ENCODE measurements at regions not wholly inside any gene's neighbourhood (a gene's known extent, or its start where the extent isn't known, plus 50 kb on each side); places are given as distances from the start of the nearest gene placed in this dataset.
"Not testable (repeated sequence)": the region's sequence is repeated elsewhere in the genome, so short reads cannot be mapped to it uniquely, and the experiment has no call there.

DNA sequence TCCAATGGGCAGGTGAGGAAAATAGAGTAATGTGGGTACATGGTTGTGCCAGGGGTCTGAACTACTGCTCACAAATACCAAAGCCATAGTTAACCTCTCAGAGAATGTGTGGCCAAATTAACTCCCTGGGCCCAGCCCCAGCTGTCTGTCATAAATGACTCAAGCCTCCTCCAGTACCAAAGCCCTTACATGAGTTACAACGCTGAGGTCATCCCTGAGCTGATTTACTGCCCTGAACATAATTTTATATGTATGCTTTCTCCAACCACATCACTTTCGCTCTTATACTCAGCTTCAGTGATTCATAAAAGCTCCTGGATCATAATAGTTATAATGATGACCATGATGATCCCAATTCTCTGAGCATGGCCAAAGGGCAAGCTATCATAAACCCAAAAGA lies 283.9 kb downstream of the NKX6-1 start:
- H3K4me1 ChIP-seq (ENCODE audit: control insufficient read depth, insufficient read depth, low read length): no peaks in the 10 kb centered on the region
- in situ Hi-C loops (cut with MboI; ENCODE audit: low sequenced_read_pairs) (no loop called here), intact Hi-C loops (cut with micrococcal nuclease) (no loop called here), dilution Hi-C loops (cut with HindIII; ENCODE audit: low sequenced_read_pairs, unreplicated experiment) (no loop called here)
- H3K56ac ChIP-seq (ENCODE audit: extremely low read depth, insufficient read depth, low read length): no peak overlapping the region
- no peak overlapping the region for H2AK5ac ChIP-seq (ENCODE audit: low read depth, low read length)
- no peaks in the 10 kb centered on the region for H3K9me3 ChIP-seq (ENCODE audit: control insufficient read depth, insufficient read depth, low read length)
- POLR2A ChIA-PET (ENCODE audit: unreplicated experiment): no interaction called here
- no peak overlapping the region for H4K91ac ChIP-seq (ENCODE audit: insufficient read depth, low read depth, low read length)
- BruUV-seq (replicated peaks): no TSS peak
- H3K18ac ChIP-seq (ENCODE audit: low read depth, low read length): no peak overlapping the region
- no peaks in the 10 kb centered on the region for H3K36me3 ChIP-seq (ENCODE audit: control insufficient read depth, insufficient read depth, low read length)
- H3K4me3 ChIP-seq (ENCODE audit: insufficient read depth, low read depth, low read length): no peak overlapping the region
- H4K5ac ChIP-seq (ENCODE audit: low read depth, low read length): no peak overlapping the region
- H3K9me1 ChIP-seq (ENCODE audit: insufficient read depth, low read length): no peaks in the 10 kb centered on the region
- H3K9ac ChIP-seq (ENCODE audit: low read depth, low read length): no peak overlapping the region
- H4K8ac ChIP-seq (ENCODE audit: low read depth in 2 of 2, low read length in 2 of 2): no peak overlapping the region
- no peak overlapping the region for H3K23ac ChIP-seq (ENCODE audit: low read depth, low read length)
- no CpG with 5 or more reads among the region's 2 CpGs for WGBS, 2 experiments (ENCODE audit: extremely low coverage in 2 of 2, insufficient read length in 1 of 2)
- H2AFZ ChIP-seq (replicated peaks; ENCODE audit: low read length, poor library complexity): no peak overlapping the region
- no peak overlapping the region for H3K4ac ChIP-seq (ENCODE audit: low read depth, low read length)
- no peak overlapping the region for H2BK20ac ChIP-seq (ENCODE audit: low read depth, low read length)
- no peaks in the 10 kb centered on the region for H4K20me1 ChIP-seq (ENCODE audit: insufficient read depth, low read length)
- no peak overlapping the region for H2AK9ac ChIP-seq (replicated peaks; ENCODE audit: low read depth, low read length, poor library complexity)
- H3K79me1 ChIP-seq (ENCODE audit: low read depth in 1 of 2, low read length in 2 of 2): no peaks in the 10 kb centered on the region
- H2BK15ac ChIP-seq (ENCODE audit: low read depth, low read length): no peak overlapping the region
- ATAC-seq (ENCODE audit: low read depth) (no peak), DNase-seq (no peak)
- H3K14ac ChIP-seq (replicated peaks; ENCODE audit: low read depth, low read length): no peak overlapping the region
- no peak overlapping the region for H2BK120ac ChIP-seq (ENCODE audit: low read depth, low read length)
- CTCF ChIA-PET: no interaction called here
- no peak overlapping the region for H3K27ac ChIP-seq (ENCODE audit: insufficient read depth, low read length)
- TF ChIP-seq, protein P1, sequence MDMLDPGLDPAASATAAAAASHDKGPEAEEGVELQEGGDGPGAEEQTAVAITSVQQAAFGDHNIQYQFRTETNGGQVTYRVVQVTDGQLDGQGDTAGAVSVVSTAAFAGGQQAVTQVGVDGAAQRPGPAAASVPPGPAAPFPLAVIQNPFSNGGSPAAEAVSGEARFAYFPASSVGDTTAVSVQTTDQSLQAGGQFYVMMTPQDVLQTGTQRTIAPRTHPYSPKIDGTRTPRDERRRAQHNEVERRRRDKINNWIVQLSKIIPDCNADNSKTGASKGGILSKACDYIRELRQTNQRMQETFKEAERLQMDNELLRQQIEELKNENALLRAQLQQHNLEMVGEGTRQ (IDR thresholded peaks at IDR 0.05; ENCODE audit: low read depth, low read length): no peak
- no peak for TF ChIP-seq BHLHE40 (IDR thresholded peaks at IDR 0.05; ENCODE audit: low read depth, low read length)
- no peak for TF ChIP-seq SMC3 (IDR thresholded peaks at IDR 0.05; ENCODE audit: low read depth, low read length)
- no peaks in the 10 kb centered on the region for H3K27me3 ChIP-seq (ENCODE audit: control insufficient read depth, insufficient read depth, low read length)
- no peak overlapping the region for H3K4me2 ChIP-seq (ENCODE audit: low read depth, low read length)
- H2BK5ac ChIP-seq (ENCODE audit: low read depth, low read length, poor library complexity, severe bottlenecking): no peak overlapping the region

DNA sequence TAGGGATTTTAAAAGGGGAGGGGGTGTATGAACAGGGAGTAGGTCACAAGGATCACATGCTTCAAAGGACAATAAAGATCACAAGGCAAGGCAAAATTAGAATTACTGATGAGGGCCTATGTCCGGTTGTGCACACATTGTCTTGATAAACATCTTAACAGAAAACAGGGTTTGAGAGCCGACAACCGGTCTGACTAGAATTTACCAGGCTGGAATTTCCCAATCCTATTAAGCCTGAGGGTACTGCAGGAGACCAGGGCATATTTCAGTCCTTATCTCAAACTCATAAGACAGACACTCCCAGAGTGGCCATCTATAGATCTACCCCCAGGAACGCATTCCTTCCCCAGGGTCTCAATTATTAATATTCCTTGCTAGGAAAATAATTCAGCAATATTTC lies 292.9 kb downstream of the NKX6-1 start:
- WGBS, 2 experiments (ENCODE audit: extremely low coverage in 2 of 2, insufficient read length in 1 of 2): 95% methylated on average over 3 of the region's 4 CpGs; no CpG with 5 or more reads in 1 of the 2 experiments
- dilution Hi-C loops (cut with HindIII; ENCODE audit: low sequenced_read_pairs, unreplicated experiment): not testable (repeated sequence)

More for the DNA sequence above, 292.9 kb downstream of the NKX6-1 start:
- H3K4me2 ChIP-seq (ENCODE audit: low read depth, low read length); BruUV-seq (replicated peaks); H3K4me1 ChIP-seq (ENCODE audit: control insufficient read depth, insufficient read depth, low read length); H3K4ac ChIP-seq (ENCODE audit: low read depth, low read length); H4K5ac ChIP-seq (ENCODE audit: low read depth, low read length); H3K14ac ChIP-seq (replicated peaks; ENCODE audit: low read depth, low read length); H2AFZ ChIP-seq (replicated peaks; ENCODE audit: low read length, poor library complexity); in situ Hi-C loops (cut with MboI; ENCODE audit: low sequenced_read_pairs); H3K9ac ChIP-seq (ENCODE audit: low read depth, low read length); H4K91ac ChIP-seq (ENCODE audit: insufficient read depth, low read depth, low read length); H3K4me3 ChIP-seq (ENCODE audit: insufficient read depth, low read depth, low read length); CTCF ChIA-PET; H3K79me1 ChIP-seq (ENCODE audit: low read depth in 1 of 2, low read length in 2 of 2); H3K23ac ChIP-seq (ENCODE audit: low read depth, low read length); H4K8ac ChIP-seq (ENCODE audit: low read depth in 2 of 2, low read length in 2 of 2); H2BK15ac ChIP-seq (ENCODE audit: low read depth, low read length); H2AK5ac ChIP-seq (ENCODE audit: low read depth, low read length); H4K20me1 ChIP-seq (ENCODE audit: insufficient read depth, low read length); intact Hi-C loops (cut with micrococcal nuclease); H3K27me3 ChIP-seq (ENCODE audit: control insufficient read depth, insufficient read depth, low read length); H3K27ac ChIP-seq (ENCODE audit: insufficient read depth, low read length); H3K9me3 ChIP-seq (ENCODE audit: control insufficient read depth, insufficient read depth, low read length); H3K56ac ChIP-seq (ENCODE audit: extremely low read depth, insufficient read depth, low read length); POLR2A ChIA-PET (ENCODE audit: unreplicated experiment); H3K18ac ChIP-seq (ENCODE audit: low read depth, low read length); H2BK120ac ChIP-seq (ENCODE audit: low read depth, low read length); DNase-seq; H2BK5ac ChIP-seq (ENCODE audit: low read depth, low read length, poor library complexity, severe bottlenecking); H2AK9ac ChIP-seq (replicated peaks; ENCODE audit: low read depth, low read length, poor library complexity); H3K36me3 ChIP-seq (ENCODE audit: control insufficient read depth, insufficient read depth, low read length); ATAC-seq (ENCODE audit: low read depth); H3K9me1 ChIP-seq (ENCODE audit: insufficient read depth, low read length); H2BK20ac ChIP-seq (ENCODE audit: low read depth, low read length): not testable (repeated sequence)

Measured in IMR-90 (cell line).